ENCODE measurements at regions not wholly inside any gene's neighbourhood (a gene's known extent, or its start where the extent isn't known, plus 50 kb on each side); places are given as distances from the start of the nearest gene placed in this dataset.

GRCh38 chr3:104145164-104145563 lies 1221.5 kb upstream of the ALCAM start:
- TF ChIP-seq CTCF (IDR thresholded peaks at IDR 0.05; ENCODE audit: borderline replicate concordance, insufficient read depth, low read depth, low read length), result no peak
- no peak overlapping the region for H3K4me3 ChIP-seq (ENCODE audit: low read depth, low read length)

GRCh38 chr3:104149154-104149553 lies 1217.6 kb upstream of the ALCAM start:
- H3K4me3 ChIP-seq (ENCODE audit: low read depth, low read length), result no peak overlapping the region

GRCh38 chr3:104150724-104151123 lies 1216.0 kb upstream of the ALCAM start:
- no peak for TF ChIP-seq CTCF (IDR thresholded peaks at IDR 0.05; ENCODE audit: borderline replicate concordance, insufficient read depth, low read depth, low read length)
- H3K4me3 ChIP-seq (ENCODE audit: low read depth, low read length), result no peak overlapping the region

More at GRCh38 chr3:104149154-104149553, 1217.6 kb upstream of the ALCAM start:
- TF ChIP-seq CTCF (IDR thresholded peaks at IDR 0.05; ENCODE audit: borderline replicate concordance, insufficient read depth, low read depth, low read length), result no peak

GRCh38 chr3:104154896-104155295 lies 1211.8 kb upstream of the ALCAM start:
- no peak for TF ChIP-seq CTCF (IDR thresholded peaks at IDR 0.05; ENCODE audit: borderline replicate concordance, insufficient read depth, low read depth, low read length)

GRCh38 chr3:104165866-104166265 lies 1200.8 kb upstream of the ALCAM start:
- no peak for TF ChIP-seq CTCF (IDR thresholded peaks at IDR 0.05; ENCODE audit: borderline replicate concordance, insufficient read depth, low read depth, low read length)
- H3K4me3 ChIP-seq (ENCODE audit: low read depth, low read length), result no peak overlapping the region

More at GRCh38 chr3:104154896-104155295, 1211.8 kb upstream of the ALCAM start:
- H3K4me3 ChIP-seq (ENCODE audit: low read depth, low read length), result no peak overlapping the region

- no peak overlapping the region for H3K4me3 ChIP-seq (ENCODE audit: low read depth, low read length)
- TF ChIP-seq CTCF (IDR thresholded peaks at IDR 0.05; ENCODE audit: borderline replicate concordance, insufficient read depth, low read depth, low read length), result no peak
These were observed 1198.3 kb upstream of the ALCAM start for GRCh38 chr3:104168386-104168785.

GRCh38 chr3:104175696-104176095 lies 1191.0 kb upstream of the ALCAM start:
- no peak for TF ChIP-seq CTCF (IDR thresholded peaks at IDR 0.05; ENCODE audit: borderline replicate concordance, insufficient read depth, low read depth, low read length)
- H3K4me3 ChIP-seq (ENCODE audit: low read depth, low read length), result no peak overlapping the region
